MM.1S (cell line): ENCODE measurements at regions not wholly inside any gene's neighbourhood (a gene's known extent, or its start where the extent isn't known, plus 50 kb on each side); places are given as distances from the start of the nearest gene placed in this dataset.

Experiments used
- DNase-seq: peaks from one replicate; pipeline ENCODE4 v3.0.0-alpha.2; 2015
- H2AFZ ChIP-seq: fragments of 300-600 bp; sonication (generic); 2 replicates; pipeline ENCODE4 v1.6.0; 2016; ENCODE audit warnings: antibody characterized with exemption, low read length
- H3F3A ChIP-seq: fragments of 300-600 bp; sonication (generic); 2 replicates; pipeline ENCODE4 v1.6.1; 2016; ENCODE audit warnings: mild to moderate bottlenecking, antibody characterized with exemption, low read length, moderate library complexity, mixed read lengths; ENCODE audit not compliant: insufficient read depth
- H3K27ac ChIP-seq: fragments of 300-600 bp; sonication (generic); 2 replicates; pipeline ENCODE4 v1.5.1; 2016; ENCODE audit warnings: mild to moderate bottlenecking, low read length
- H3K27me3 ChIP-seq: fragments of 300-600 bp; sonication (generic); replicated peaks from 2 replicates; pipeline ENCODE4 v1.6.0; 2016; ENCODE audit warnings: low read length; ENCODE audit not compliant: insufficient read depth
- H3K36me3 ChIP-seq: fragments of 300-600 bp; sonication (generic); replicated peaks from 2 replicates; pipeline ENCODE4 v1.6.1; 2016; ENCODE audit warnings: mild to moderate bottlenecking, low read length, mixed read lengths; ENCODE audit not compliant: insufficient read depth
- H3K4me1 ChIP-seq: fragments of 300-600 bp; sonication (generic); 2 replicates; pipeline ENCODE4 v1.6.1; 2016; ENCODE audit warnings: low read length, mixed read lengths
- H3K4me2 ChIP-seq: fragments of 300-600 bp; sonication (generic); 2 replicates; pipeline ENCODE4 v1.6.0; 2016; ENCODE audit warnings: low read depth, low read length
- H3K4me3 ChIP-seq: fragments of 300-600 bp; sonication (generic); 2 replicates; pipeline ENCODE4 v1.5.1; 2016; ENCODE audit warnings: low read length, mixed read lengths
- H3K79me2 ChIP-seq: fragments of 300-600 bp; sonication (generic); 2 replicates; pipeline ENCODE4 v1.6.1; 2016; ENCODE audit warnings: mixed run types, low read length, mixed read lengths
- H3K9ac ChIP-seq: fragments of 300-600 bp; sonication (generic); 2 replicates; pipeline ENCODE4 v1.6.1; 2016; ENCODE audit warnings: low read length, mixed read lengths
- H3K9me2 ChIP-seq: fragments of 300-600 bp; sonication (generic); replicated peaks from 2 replicates; pipeline ENCODE4 v1.6.1; 2016; ENCODE audit warnings: mild to moderate bottlenecking, low read length, mixed read lengths; ENCODE audit not compliant: insufficient read depth
- H3K9me3 ChIP-seq: fragments of 300-600 bp; sonication (generic); replicated peaks from 2 replicates; pipeline ENCODE4 v1.6.1; 2016; ENCODE audit warnings: mild to moderate bottlenecking, low read length, mixed read lengths; ENCODE audit not compliant: insufficient read depth
- H4K20me1 ChIP-seq: fragments of 300-600 bp; sonication (generic); 2 replicates; pipeline ENCODE4 v1.6.1; 2016; ENCODE audit warnings: mild to moderate bottlenecking, low read length, moderate library complexity, mixed read lengths; ENCODE audit not compliant: insufficient read depth
- CTCF ChIP-seq: fragments of 300-600 bp; sonication (generic); IDR thresholded peaks from 2 replicates; pipeline ENCODE4 v1.5.1; 2016; ENCODE audit warnings: antibody characterized with exemption, low read length, mixed read lengths
- EZH2 ChIP-seq: fragments of 300-600 bp; sonication (generic); optimal IDR thresholded peaks from 2 replicates; pipeline ENCODE3; 2017; ENCODE audit warnings: low read depth, mild to moderate bottlenecking, antibody characterized with exemption, low read length, mixed read lengths
- EZH2phosphoT487 ChIP-seq: fragments of 300-600 bp; sonication (generic); IDR thresholded peaks from 2 replicates; pipeline ENCODE4 v1.6.1; 2018; ENCODE audit warnings: antibody characterized with exemption, low read length

GRCh38 chr3:187445356-187445755 is 77.2 kb downstream of the RTP4 start:
- no peaks in the 10 kb centered on the region for H3K9me3 ChIP-seq
- H3K4me2 ChIP-seq, result no peak overlapping the region
- H3K9ac ChIP-seq, result no peak overlapping the region
- no peak overlapping the region for H3K27ac ChIP-seq
- H3K4me3 ChIP-seq, result no peak overlapping the region
- H4K20me1 ChIP-seq, result no peaks in the 10 kb centered on the region
- no peak overlapping the region for H2AFZ ChIP-seq
- no peaks in the 10 kb centered on the region for H3K36me3 ChIP-seq
- no peaks in the 10 kb centered on the region for H3K9me2 ChIP-seq
- no peak for DNase-seq
- no peaks in the 10 kb centered on the region for H3K79me2 ChIP-seq
- H3F3A ChIP-seq, result no peaks in the 10 kb centered on the region
- TF ChIP-seq CTCF, result no peak
- TF ChIP-seq EZH2, result no peak
- no peak for TF ChIP-seq EZH2phosphoT487
- H3K27me3 ChIP-seq, result no peaks in the 10 kb centered on the region
- no peaks in the 10 kb centered on the region for H3K4me1 ChIP-seq

- Histone ChIP-seq H4K20me1 (no peaks in the 10 kb centered on the region), H3K36me3 (no peaks in the 10 kb centered on the region), H3K9ac (no peak overlapping the region), H3K4me3 (no peak overlapping the region), H2AFZ (no peak overlapping the region), H3F3A (no peaks in the 10 kb centered on the region), H3K4me2 (no peak overlapping the region), H3K9me3 (no peaks in the 10 kb centered on the region), H3K79me2 (no peaks in the 10 kb centered on the region), H3K27me3 (no peaks in the 10 kb centered on the region), H3K4me1 (no peaks in the 10 kb centered on the region), H3K9me2 (no peaks in the 10 kb centered on the region), H3K27ac (no peak overlapping the region)
- DNase-seq, result no peak
- TF ChIP-seq EZH2 (no peak), CTCF (no peak), EZH2phosphoT487 (no peak)
Measured at GRCh38 chr3:187434524-187434923, 66.3 kb downstream of the RTP4 start.

GRCh38 chr3:187430576-187430975 is 62.4 kb downstream of the RTP4 start:
- Histone ChIP-seq H3K9me3 (no peaks in the 10 kb centered on the region), H3K79me2 (no peaks in the 10 kb centered on the region), H3K4me3 (no peak overlapping the region), H3K4me1 (no peaks in the 10 kb centered on the region), H3K36me3 (no peaks in the 10 kb centered on the region), H3K9ac (no peak overlapping the region), H3K27me3 (no peaks in the 10 kb centered on the region), H3K9me2 (no peaks in the 10 kb centered on the region), H3F3A (no peaks in the 10 kb centered on the region), H3K4me2 (no peak overlapping the region), H3K27ac (no peak overlapping the region), H2AFZ (no peak overlapping the region), H4K20me1 (no peaks in the 10 kb centered on the region)
- TF ChIP-seq EZH2phosphoT487, result no peak
- TF ChIP-seq CTCF, result peak; percentile 31
- DNase-seq, result no peak
